Adrenal gland (tissue), 9 donors: ENCODE measurements at regions not wholly inside any gene's neighbourhood (a gene's known extent, or its start where the extent isn't known, plus 50 kb on each side); places are given as distances from the start of the nearest gene placed in this dataset.

Source experiments
- DNase-seq, 7 donors: peaks; one replicate each; pipeline ENCODE4 v3.0.0-alpha.2; 2019 to 2020
- H3K27ac ChIP-seq, 5 donors: fragments of 200-600 bp; sonication (generic) in 4 of 5; 1 replicate in 3 of 5; 2 replicates in 2 of 5; pipeline versions ENCODE4 v1.5.1 to v1.8.0; 2016 to 2020; ENCODE audit warnings: mild to moderate bottlenecking in 1 of 5
- H3K27me3 ChIP-seq: fragments of 200-600 bp; 2 replicates; pipeline ENCODE4 v1.8.0; 2021
- H3K36me3 ChIP-seq, 2 donors: fragments of 200-600 bp; replicated peaks in 1 of 2; 1 replicate in 1 of 2; 2 replicates in 1 of 2; pipeline versions ENCODE4 v1.5.1 to v1.8.0; 2018 to 2022
- H3K4me1 ChIP-seq, 2 donors: fragments of 200-600 bp; replicated peaks in 1 of 2; 1 replicate in 1 of 2; 2 replicates in 1 of 2; pipeline versions ENCODE4 v1.5.1 to v1.8.0; 2018 to 2021
- H3K4me3 ChIP-seq, 4 donors: fragments of 200-600 bp; sonication (generic) in 3 of 4; one replicate each; pipeline ENCODE4 v1.5.1; 2016 to 2018
- H3K9me3 ChIP-seq, 3 donors: fragments of 200-600 bp; sonication (generic) in 1 of 3; replicated peaks in 1 of 3; 1 replicate in 2 of 3; 2 replicates in 1 of 3; pipeline versions ENCODE4 v1.5.1 to v1.8.0; 2016 to 2021
- POLR2A ChIP-seq, 2 donors: fragments of 450-650 bp; IDR thresholded peaks; one replicate each; pipeline ENCODE4 v1.6.1; 2017; ENCODE audit warnings: antibody characterized with exemption in 2 of 2, mild to moderate bottlenecking in 2 of 2, moderate library complexity in 1 of 2
- WGBS, 4 donors: extraction: QIAGEN DNeasy Blood & Tissue Kit in 2 of 4; methylation state at CpG; one replicate each; pipeline versions ENCODE4 v1.1.5 to v1.1.7; 2013 to 2017; 5-methylcytosine and 5-hydroxymethylcytosine counted together
- intact Hi-C, 2 donors: fragments of 100-400 bp; cut with DNase I; formaldehyde crosslinking; loops; one replicate each; pipeline versions ENCODE4 v1.14.1 to v1.15.0; 2022 to 2023
- TF ChIP-seq, protein P1 (sequence below), 6 experiments: fragments of 450-650 bp in 4 of 6; fragments of 200-600 bp in 2 of 6; sonication (generic) in 1 of 6; IDR thresholded peaks; 1 replicate in 5 of 6; 2 replicates in 1 of 6; pipeline versions ENCODE4 v1.5.1 to v1.8.0; 2016 to 2021; ENCODE audit warnings: antibody characterized with exemption in 6 of 6, mild to moderate bottlenecking in 2 of 6, moderate library complexity in 1 of 6
- donor health status: healthy with polysubstance abuse.
- donor health status: Bipolar disorder and iron deficiency.
- donor health status: DM: yes; HTN: yes; CAD: no.
- donor health status: DM: no; HTN: no; CAD: no.
- donor health status: DM: no; HTN: no; CAD: no.

GRCh38 chr3:17832016-17832415 is 89.6 kb upstream of the TBC1D5 start:
- intact Hi-C loops, result no loop called here
- H3K4me3 ChIP-seq, result no peak overlapping the region
- TF ChIP-seq POLR2A (IDR thresholded peaks at IDR 0.05), result no peak
- TF ChIP-seq, protein P1, sequence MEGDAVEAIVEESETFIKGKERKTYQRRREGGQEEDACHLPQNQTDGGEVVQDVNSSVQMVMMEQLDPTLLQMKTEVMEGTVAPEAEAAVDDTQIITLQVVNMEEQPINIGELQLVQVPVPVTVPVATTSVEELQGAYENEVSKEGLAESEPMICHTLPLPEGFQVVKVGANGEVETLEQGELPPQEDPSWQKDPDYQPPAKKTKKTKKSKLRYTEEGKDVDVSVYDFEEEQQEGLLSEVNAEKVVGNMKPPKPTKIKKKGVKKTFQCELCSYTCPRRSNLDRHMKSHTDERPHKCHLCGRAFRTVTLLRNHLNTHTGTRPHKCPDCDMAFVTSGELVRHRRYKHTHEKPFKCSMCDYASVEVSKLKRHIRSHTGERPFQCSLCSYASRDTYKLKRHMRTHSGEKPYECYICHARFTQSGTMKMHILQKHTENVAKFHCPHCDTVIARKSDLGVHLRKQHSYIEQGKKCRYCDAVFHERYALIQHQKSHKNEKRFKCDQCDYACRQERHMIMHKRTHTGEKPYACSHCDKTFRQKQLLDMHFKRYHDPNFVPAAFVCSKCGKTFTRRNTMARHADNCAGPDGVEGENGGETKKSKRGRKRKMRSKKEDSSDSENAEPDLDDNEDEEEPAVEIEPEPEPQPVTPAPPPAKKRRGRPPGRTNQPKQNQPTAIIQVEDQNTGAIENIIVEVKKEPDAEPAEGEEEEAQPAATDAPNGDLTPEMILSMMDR (IDR thresholded peaks at IDR 0.05), result no peak
- H3K27me3 ChIP-seq, result no peaks in the 10 kb centered on the region
- 91 to 98% (median 92%) methylated on average over 2 of the region's 2 CpGs for WGBS, 4 donors
- no peaks in the 10 kb centered on the region for H3K9me3 ChIP-seq
- no peak overlapping the region for H3K27ac ChIP-seq
- H3K36me3 ChIP-seq, result no peaks in the 10 kb centered on the region
- H3K4me1 ChIP-seq, result no peaks in the 10 kb centered on the region
- no peak for DNase-seq

GRCh38 chr3:17831366-17831765 is 88.9 kb upstream of the TBC1D5 start:
- DNase-seq, result no peak
- Histone ChIP-seq H3K36me3 (no peaks in the 10 kb centered on the region), H3K27ac (no peak overlapping the region), H3K4me3 (no peak overlapping the region), H3K4me1 (no peaks in the 10 kb centered on the region), H3K9me3 (no peaks in the 10 kb centered on the region), H3K27me3 (no peaks in the 10 kb centered on the region)
- no peak for TF ChIP-seq POLR2A (IDR thresholded peaks at IDR 0.05)
- TF ChIP-seq, protein P1 (IDR thresholded peaks at IDR 0.05), result no peak
- intact Hi-C loops, result no loop called here

GRCh38 chr3:17830788-17831187 is 88.4 kb upstream of the TBC1D5 start:
- Histone ChIP-seq H3K9me3 (no peaks in the 10 kb centered on the region), H3K4me1 (no peaks in the 10 kb centered on the region), H3K4me3 (no peak overlapping the region), H3K27ac (no peak overlapping the region), H3K27me3 (no peaks in the 10 kb centered on the region), H3K36me3 (no peaks in the 10 kb centered on the region)
- intact Hi-C loops, result no loop called here
- DNase-seq, result no peak
- TF ChIP-seq, protein P1 (IDR thresholded peaks at IDR 0.05), result no peak
- no peak for TF ChIP-seq POLR2A (IDR thresholded peaks at IDR 0.05)
- WGBS, 4 donors, result 83 to 92% (median 89%) methylated on average over 1 of the region's 1 CpG

GRCh38 chr3:17828388-17828787 is 86.0 kb upstream of the TBC1D5 start:
- Histone ChIP-seq H3K27me3 (no peaks in the 10 kb centered on the region), H3K36me3 (no peaks in the 10 kb centered on the region), H3K27ac (no peak overlapping the region), H3K4me3 (no peak overlapping the region), H3K9me3 (no peaks in the 10 kb centered on the region), H3K4me1 (no peaks in the 10 kb centered on the region)
- no peak for TF ChIP-seq POLR2A (IDR thresholded peaks at IDR 0.05)
- TF ChIP-seq, protein P1 (IDR thresholded peaks at IDR 0.05), result no peak
- intact Hi-C loops, result no loop called here
- WGBS, 4 donors, result 79 to 83% (median 80%) methylated on average over 3 of the region's 3 CpGs
- DNase-seq, result no peak
